Right lobe of liver (tissue), 6 donors: ENCODE measurements at regions not wholly inside any gene's neighbourhood (a gene's known extent, or its start where the extent isn't known, plus 50 kb on each side); places are given as distances from the start of the nearest gene placed in this dataset.
"Not testable (repeated sequence)": the region's sequence is repeated elsewhere in the genome, so short reads cannot be mapped to it uniquely, and the experiment has no call there.

Experiments used
- ATAC-seq, 4 donors: fragments of 200-7000 bp; cut with Tn5 transposase; one replicate each; pipeline ENCODE4 v1.9.1; 2020; ENCODE audit warnings: mild to moderate bottlenecking in 4 of 4, moderate library complexity in 4 of 4
- DNase-seq, 3 donors: peaks; one replicate each; pipeline ENCODE4 v3.0.0-alpha.2; 2020
- H3K27ac ChIP-seq, 3 donors: fragments of 200-600 bp; one replicate each; pipeline ENCODE4 v1.8.0; 2022
- H3K27me3 ChIP-seq, 2 donors: fragments of 200-600 bp; one replicate each; pipeline ENCODE4 v1.8.0; 2022
- H3K36me3 ChIP-seq, 4 donors: fragments of 200-600 bp; sonication (generic) in 1 of 4; one replicate each; pipeline versions ENCODE4 v1.5.1 to v1.8.0; 2017 to 2022; ENCODE audit warnings: control low read depth in 1 of 4
- H3K4me1 ChIP-seq, 4 donors: fragments of 200-600 bp; sonication (generic) in 1 of 4; one replicate each; pipeline versions ENCODE4 v1.5.1 to v1.8.0; 2017 to 2022; ENCODE audit warnings: control low read depth in 1 of 4
- H3K4me3 ChIP-seq, 3 donors: fragments of 200-600 bp; one replicate each; pipeline ENCODE4 v1.8.0; 2022
- H3K9me3 ChIP-seq, 4 donors: fragments of 200-600 bp; sonication (generic) in 1 of 4; one replicate each; pipeline versions ENCODE4 v1.5.1 to v1.8.0; 2017 to 2022; ENCODE audit warnings: control low read depth in 1 of 4
- POLR2A ChIP-seq: fragments of 450-650 bp; IDR thresholded peaks from one replicate; pipeline ENCODE4 v1.6.1; 2017; ENCODE audit warnings: antibody characterized with exemption, mild to moderate bottlenecking
- WGBS: methylation state at CpG from one replicate; pipeline ENCODE4 v1.1.6; 2018; ENCODE audit warnings: low coverage, low lambda C conversion rate; ENCODE audit not compliant: insufficient coverage; ENCODE audit errors: missing lambda C conversion rate; 5-methylcytosine and 5-hydroxymethylcytosine counted together
- intact Hi-C, 2 donors: fragments of 100-400 bp; cut with DNase I; formaldehyde crosslinking; loops; one replicate each; pipeline versions ENCODE4 v1.11.2 to v1.14.1; 2022
- TF ChIP-seq, protein P1 (sequence below), 4 donors: fragments of 200-600 bp in 3 of 4; fragments of 450-650 bp in 1 of 4; IDR thresholded peaks; one replicate each; pipeline versions ENCODE4 v1.5.1 to v1.8.0; 2016 to 2022; ENCODE audit warnings: antibody characterized with exemption in 4 of 4, mild to moderate bottlenecking in 2 of 4
- donor health status: DM: no; HTN: yes; CAD: no.
- donor health status: DM: no; HTN: no; CAD: no.
- donor health status: DM: no; HTN: no; CAD: no.
- donor health status: DM: no; HTN: yes; CAD: no.
- donor health status: DM: no; HTN: yes; CAD: no.

DNA sequence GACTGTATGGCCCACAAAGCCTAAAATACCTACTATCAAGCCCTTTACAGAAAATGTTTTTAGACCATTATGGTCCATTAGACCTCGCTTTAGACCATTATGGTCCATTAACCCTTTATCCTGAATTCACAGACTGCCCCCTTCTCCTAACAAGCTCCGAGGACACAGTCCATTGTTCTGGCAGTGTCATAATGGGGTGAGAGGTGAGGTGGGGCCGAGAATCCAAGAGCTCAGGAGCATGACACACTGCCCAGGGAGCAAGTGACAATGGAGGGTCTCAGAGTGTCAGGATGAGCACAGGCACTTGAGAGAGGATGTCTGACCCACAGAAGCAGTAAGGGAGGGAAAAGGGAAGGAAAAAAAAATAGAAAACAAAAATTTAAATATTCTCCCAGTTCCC is 212.4 kb upstream of the NT5E start:
- no peaks in the 10 kb centered on the region for H3K36me3 ChIP-seq
- H3K4me3 ChIP-seq, result no peak overlapping the region
- no peak for ATAC-seq
- intact Hi-C loops, result no loop called here
- no peak for DNase-seq
- no peaks in the 10 kb centered on the region for H3K9me3 ChIP-seq
- no peak overlapping the region for H3K27ac ChIP-seq
- WGBS, result 36% methylated on average over 3 of the region's 3 CpGs
- no peaks in the 10 kb centered on the region for H3K4me1 ChIP-seq
- TF ChIP-seq, protein P1, sequence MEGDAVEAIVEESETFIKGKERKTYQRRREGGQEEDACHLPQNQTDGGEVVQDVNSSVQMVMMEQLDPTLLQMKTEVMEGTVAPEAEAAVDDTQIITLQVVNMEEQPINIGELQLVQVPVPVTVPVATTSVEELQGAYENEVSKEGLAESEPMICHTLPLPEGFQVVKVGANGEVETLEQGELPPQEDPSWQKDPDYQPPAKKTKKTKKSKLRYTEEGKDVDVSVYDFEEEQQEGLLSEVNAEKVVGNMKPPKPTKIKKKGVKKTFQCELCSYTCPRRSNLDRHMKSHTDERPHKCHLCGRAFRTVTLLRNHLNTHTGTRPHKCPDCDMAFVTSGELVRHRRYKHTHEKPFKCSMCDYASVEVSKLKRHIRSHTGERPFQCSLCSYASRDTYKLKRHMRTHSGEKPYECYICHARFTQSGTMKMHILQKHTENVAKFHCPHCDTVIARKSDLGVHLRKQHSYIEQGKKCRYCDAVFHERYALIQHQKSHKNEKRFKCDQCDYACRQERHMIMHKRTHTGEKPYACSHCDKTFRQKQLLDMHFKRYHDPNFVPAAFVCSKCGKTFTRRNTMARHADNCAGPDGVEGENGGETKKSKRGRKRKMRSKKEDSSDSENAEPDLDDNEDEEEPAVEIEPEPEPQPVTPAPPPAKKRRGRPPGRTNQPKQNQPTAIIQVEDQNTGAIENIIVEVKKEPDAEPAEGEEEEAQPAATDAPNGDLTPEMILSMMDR (IDR thresholded peaks at IDR 0.05), result no peak
- no peak for TF ChIP-seq POLR2A
- no peaks in the 10 kb centered on the region for H3K27me3 ChIP-seq

DNA sequence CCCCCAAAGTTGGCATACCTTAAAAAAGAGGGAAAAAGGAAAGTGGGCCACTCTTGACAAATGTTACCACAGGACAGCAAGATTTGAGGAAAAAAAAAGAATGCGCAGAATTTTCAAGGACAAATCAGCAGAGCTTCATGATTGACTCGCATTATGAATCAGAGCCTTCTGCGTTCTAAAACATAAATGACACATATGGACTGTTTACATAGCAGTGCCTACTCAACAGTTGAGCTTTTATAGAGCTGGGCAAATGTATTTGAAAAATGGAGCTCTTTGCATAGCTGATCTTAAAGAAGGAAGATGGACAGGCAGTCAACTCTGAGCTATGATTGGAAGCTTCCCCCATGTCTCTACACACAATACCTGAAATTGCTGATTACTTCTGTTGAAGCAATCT is 213.2 kb upstream of the NT5E start:
- Histone ChIP-seq H3K27me3 (no peaks in the 10 kb centered on the region), H3K4me1 (no peaks in the 10 kb centered on the region), H3K4me3 (no peak overlapping the region), H3K36me3 (no peaks in the 10 kb centered on the region), H3K27ac (no peak overlapping the region), H3K9me3 (no peaks in the 10 kb centered on the region)
- intact Hi-C loops, result no loop called here
- DNase-seq (no peak), ATAC-seq (no peak)
- TF ChIP-seq, protein P1 (IDR thresholded peaks at IDR 0.05), result no peak
- TF ChIP-seq POLR2A, result no peak
- 48% methylated on average over 3 of the region's 3 CpGs for WGBS

DNA sequence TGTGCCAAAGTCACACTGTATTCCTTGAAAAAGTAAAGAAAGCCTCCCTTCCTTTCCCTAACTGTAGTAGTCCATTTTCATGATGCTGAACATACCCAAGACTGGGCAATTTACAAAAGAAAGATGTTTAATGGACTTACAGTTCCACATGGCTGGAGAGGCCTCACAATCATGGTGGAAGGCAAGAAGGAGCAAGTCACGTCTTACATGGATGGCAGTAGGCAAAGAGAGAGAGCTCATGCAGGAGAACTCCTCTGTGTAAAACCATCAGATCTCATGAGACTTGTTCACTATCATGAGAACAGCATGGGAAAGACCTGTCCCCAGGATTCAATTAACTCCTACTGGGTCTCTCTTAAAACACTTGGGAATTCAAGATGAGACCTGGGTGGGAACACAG is 222.5 kb upstream of the NT5E start:
- H3K9me3 ChIP-seq, intact Hi-C loops, H3K4me1 ChIP-seq, H3K27me3 ChIP-seq, H3K4me3 ChIP-seq, ATAC-seq, H3K36me3 ChIP-seq, H3K27ac ChIP-seq, DNase-seq: not testable (repeated sequence)
- 29% methylated on average over 1 of the region's 1 CpG for WGBS

DNA sequence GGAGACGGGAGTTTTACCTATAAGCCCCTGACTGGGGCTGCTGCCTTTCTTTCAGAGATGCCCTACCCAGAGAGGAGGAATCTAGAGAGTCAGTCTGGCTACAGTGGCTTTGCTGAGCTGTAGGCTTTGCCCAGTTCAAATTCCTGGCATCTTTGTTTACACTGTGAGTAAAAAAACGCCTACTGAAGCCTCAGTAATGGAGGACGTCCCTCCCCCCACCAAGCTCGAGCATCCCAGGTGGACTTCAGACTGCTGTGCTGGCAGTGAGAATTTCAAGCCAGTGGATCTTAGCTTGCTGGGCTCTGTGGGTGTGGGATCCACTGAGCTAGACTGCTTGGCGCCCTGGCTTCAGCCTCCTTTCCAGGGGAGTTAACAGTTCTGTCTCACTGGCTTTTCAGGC is 237.1 kb upstream of the NT5E start:
- H3K9me3 ChIP-seq, intact Hi-C loops, H3K4me1 ChIP-seq, H3K27ac ChIP-seq, ATAC-seq, H3K4me3 ChIP-seq, DNase-seq, H3K27me3 ChIP-seq, H3K36me3 ChIP-seq: not testable (repeated sequence)
- 47% methylated on average over 2 of the region's 5 CpGs for WGBS

DNA sequence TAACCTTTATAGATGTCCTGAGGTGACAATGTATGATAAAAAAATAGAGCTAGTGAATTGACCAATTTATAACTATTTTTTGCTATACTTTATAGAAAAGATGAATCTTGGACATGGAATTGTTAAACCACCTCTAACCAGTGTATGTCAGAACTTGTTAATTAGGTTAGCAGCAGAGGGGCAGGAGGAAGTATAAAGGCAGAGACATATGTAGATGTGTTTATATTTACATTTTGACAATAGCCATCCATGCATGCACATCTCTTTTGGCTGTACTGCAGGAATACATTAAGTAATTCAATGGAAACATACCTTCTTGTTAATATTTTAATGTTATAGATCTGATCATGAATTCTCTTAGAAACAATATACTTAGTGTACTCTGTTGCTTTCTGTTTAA is 254.6 kb upstream of the NT5E start:
- no peaks in the 10 kb centered on the region for H3K4me1 ChIP-seq
- H3K9me3 ChIP-seq, result no peaks in the 10 kb centered on the region
- DNase-seq (no peak), ATAC-seq (no peak)
- intact Hi-C loops, result no loop called here
- H3K36me3 ChIP-seq, result no peaks in the 10 kb centered on the region
- H3K4me3 ChIP-seq, result no peak overlapping the region
- no peak overlapping the region for H3K27ac ChIP-seq
- H3K27me3 ChIP-seq, result no peaks in the 10 kb centered on the region
- TF ChIP-seq, protein P1 (IDR thresholded peaks at IDR 0.05), result no peak
- TF ChIP-seq POLR2A, result no peak

DNA sequence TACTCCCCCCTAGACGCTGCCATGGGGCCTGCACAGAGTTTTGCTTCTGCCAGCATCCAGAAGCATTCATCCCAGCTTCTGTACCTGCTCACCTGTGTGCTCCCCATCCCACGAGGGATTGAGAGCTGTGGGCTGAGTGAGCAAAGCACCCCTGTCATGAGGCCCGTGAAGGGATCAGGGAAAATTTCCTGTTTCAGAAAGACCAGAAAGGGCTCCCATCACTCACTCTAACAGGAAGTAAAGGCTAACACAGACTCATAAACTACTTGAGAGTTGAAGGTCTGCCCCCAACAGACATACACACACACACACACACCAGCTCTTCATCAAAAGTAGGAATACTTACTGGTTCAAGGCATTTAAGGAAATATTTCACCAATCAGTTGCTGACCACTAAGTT is 256.5 kb upstream of the NT5E start:
- no peak for DNase-seq
- 10% methylated on average over 2 of the region's 3 CpGs for WGBS
- Histone ChIP-seq H3K27me3 (no peaks in the 10 kb centered on the region), H3K9me3 (no peaks in the 10 kb centered on the region), H3K27ac (no peak overlapping the region), H3K4me1 (no peaks in the 10 kb centered on the region), H3K36me3 (no peaks in the 10 kb centered on the region), H3K4me3 (no peak overlapping the region)
- ATAC-seq, result no peak
- TF ChIP-seq POLR2A, result no peak
- intact Hi-C loops, result no loop called here
